WI38 (cell line): ENCODE measurements at regions not wholly inside any gene's neighbourhood (a gene's known extent, or its start where the extent isn't known, plus 50 kb on each side); places are given as distances from the start of the nearest gene placed in this dataset.

Experiments
- H3K4me3 ChIP-seq: 2 replicates; pipeline ENCODE4 v1.5.1; 2011; ENCODE audit warnings: low read depth, mild to moderate bottlenecking, control low read depth, low read length
- TF ChIP-seq, protein P1 (sequence below): IDR thresholded peaks from 2 replicates; pipeline ENCODE4 v1.5.1; 2012; ENCODE audit warnings: low read depth, mild to moderate bottlenecking, control low read depth, low read length

DNA sequence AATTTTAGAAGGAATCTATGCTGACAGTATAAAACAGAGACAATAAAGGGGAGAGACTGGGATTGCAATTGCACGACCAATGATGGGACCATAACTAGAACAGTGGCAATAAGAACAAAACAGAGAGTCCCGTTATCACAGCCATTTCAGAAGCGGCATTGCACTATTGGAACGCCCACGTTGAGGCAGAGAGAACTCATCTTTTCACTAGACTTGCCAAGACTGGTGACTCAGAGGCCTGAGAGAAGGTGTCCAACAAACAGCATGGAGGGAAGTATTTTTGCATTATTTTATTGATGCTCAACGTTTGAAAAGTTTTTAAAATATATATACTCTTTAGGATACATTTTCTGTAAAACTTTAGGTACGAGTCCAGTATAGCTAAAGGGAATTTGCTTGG, 737.7 kb downstream of the TLE1 start:
- TF ChIP-seq, protein P1, sequence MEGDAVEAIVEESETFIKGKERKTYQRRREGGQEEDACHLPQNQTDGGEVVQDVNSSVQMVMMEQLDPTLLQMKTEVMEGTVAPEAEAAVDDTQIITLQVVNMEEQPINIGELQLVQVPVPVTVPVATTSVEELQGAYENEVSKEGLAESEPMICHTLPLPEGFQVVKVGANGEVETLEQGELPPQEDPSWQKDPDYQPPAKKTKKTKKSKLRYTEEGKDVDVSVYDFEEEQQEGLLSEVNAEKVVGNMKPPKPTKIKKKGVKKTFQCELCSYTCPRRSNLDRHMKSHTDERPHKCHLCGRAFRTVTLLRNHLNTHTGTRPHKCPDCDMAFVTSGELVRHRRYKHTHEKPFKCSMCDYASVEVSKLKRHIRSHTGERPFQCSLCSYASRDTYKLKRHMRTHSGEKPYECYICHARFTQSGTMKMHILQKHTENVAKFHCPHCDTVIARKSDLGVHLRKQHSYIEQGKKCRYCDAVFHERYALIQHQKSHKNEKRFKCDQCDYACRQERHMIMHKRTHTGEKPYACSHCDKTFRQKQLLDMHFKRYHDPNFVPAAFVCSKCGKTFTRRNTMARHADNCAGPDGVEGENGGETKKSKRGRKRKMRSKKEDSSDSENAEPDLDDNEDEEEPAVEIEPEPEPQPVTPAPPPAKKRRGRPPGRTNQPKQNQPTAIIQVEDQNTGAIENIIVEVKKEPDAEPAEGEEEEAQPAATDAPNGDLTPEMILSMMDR: no peak
- H3K4me3 ChIP-seq: no peak overlapping the region

DNA sequence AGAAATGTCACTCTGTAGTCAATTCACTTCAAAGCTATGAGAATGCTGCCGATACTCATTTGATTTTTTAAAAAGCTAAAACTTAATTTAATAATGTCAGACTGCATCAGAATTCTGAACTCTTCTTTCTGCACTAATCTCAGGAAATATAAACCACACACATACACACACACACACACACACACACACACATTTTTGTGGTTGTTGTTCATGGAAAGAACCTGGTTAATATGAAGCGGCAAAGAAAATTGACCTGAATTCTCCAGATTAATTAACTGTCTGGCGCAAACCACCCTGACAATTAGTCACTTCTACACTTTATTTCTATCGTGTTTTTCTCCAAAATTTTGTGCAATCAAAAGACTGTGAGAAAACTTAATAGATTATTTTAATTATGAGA, 740.5 kb downstream of the TLE1 start:
- no peak overlapping the region for H3K4me3 ChIP-seq
- TF ChIP-seq, protein P1: no peak

DNA sequence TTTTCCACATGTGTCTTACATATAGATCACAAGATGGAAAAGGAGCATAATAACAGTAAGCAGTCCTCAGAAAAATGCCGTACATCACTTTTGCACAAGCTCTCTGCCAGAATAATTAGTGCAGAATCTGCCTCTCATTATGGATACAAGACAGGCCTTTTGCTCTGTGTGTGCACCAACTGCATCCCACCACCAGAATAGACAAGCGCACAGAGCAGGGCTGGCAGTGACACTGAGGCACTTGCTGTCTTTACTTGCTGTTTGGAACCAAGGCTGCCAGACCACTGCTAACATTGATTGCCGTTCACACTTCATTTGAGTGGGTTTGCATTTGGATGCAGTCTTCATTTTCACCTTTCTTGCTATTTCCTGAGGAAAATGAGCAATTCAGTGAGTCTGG, 741.3 kb downstream of the TLE1 start:
- TF ChIP-seq, protein P1: no peak
- no peak overlapping the region for H3K4me3 ChIP-seq

DNA sequence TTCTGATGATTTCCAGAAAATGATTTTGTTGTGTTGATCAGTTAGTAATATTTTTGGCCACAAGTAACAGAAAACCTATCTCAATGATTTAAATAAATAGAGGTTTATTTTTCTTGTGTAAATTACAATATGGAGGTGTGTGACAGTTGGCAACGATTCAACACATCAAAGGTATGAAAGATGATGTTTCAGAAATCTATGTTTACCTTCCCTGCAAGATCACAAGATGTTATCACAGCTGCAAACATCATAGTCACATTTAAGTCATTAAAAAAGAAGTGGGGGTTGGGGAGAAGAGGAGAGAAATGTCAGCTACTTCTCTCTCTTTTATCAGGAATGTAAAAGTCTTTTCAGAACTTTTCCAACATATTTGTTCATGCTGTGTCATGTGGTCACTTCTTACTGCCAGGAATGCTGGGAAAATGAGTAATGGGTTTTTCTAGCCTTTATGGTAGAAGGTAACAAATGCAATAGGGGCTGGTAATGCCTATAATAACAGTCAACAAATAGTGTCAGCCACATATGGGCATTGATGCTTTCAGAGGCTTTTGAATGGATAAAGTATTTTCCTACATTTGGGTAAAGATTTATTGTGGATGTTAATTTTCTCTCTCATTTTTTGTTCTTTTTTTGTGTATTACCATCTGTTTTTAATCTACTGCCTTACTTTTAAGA, 742.7 kb downstream of the TLE1 start:
- TF ChIP-seq, protein P1: no peak
- no peak overlapping the region for H3K4me3 ChIP-seq

DNA sequence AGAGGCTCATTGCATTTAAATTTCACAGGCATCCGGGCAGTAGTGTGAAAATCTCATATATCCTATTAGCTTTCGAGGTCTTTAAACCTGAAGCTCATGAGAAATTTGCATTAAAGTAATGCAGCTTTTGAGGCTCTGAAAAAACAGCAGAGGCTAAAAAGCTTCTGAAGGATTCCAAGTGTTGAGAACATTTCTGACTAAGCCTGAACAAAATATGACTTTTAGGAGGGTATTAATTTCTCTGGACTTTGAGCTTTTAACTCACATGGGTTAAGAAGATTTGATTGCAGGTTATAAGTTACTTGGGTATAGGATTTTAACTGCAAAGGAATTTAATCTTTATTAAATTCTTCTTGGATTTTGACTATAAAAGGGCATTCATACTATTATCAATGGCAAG, 743.9 kb downstream of the TLE1 start:
- TF ChIP-seq, protein P1: no peak
- no peak overlapping the region for H3K4me3 ChIP-seq

DNA sequence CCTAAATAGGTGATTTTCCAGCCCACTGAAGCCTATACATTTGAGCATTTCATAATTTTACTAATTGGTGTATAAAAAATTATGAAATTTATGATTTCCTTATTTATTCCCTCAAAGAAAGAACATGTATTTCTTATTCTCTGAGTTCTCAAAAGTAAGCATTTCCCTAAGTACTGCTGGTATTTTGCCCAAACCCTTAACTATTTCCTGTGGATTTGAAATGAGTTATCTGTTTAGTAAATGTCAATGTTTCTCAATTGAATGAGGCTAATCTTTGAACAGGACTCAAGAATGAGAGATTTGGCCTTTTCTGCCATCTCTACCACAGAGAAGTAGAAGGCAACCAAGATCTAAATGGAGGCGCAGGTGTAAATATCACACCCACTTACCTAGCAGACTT, 751.7 kb downstream of the TLE1 start:
- TF ChIP-seq, protein P1: no peak
- no peak overlapping the region for H3K4me3 ChIP-seq

DNA sequence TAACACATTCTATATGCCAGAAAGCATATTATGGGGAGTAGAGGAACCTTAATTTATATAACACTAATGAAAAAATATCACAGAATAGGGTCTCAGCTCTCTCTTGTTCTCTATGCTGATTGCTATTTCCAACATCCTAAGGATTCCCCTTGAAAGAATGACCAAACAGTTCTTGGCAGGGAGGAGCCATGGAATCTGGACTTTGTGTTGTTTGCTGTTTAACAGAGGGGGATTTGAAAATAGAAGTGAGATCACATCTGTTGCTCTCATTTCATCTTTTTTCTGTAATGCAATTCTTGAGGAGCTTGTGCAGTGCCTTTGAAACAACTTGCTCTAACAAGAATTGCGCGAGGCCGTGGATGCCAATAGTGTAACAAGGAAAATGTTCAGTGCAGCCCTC, 755.3 kb downstream of the TLE1 start:
- TF ChIP-seq, protein P1: no peak
- H3K4me3 ChIP-seq: no peak overlapping the region
